ENCODE measurements at regions not wholly inside any gene's neighbourhood (a gene's known extent, or its start where the extent isn't known, plus 50 kb on each side); places are given as distances from the start of the nearest gene placed in this dataset.

DNA sequence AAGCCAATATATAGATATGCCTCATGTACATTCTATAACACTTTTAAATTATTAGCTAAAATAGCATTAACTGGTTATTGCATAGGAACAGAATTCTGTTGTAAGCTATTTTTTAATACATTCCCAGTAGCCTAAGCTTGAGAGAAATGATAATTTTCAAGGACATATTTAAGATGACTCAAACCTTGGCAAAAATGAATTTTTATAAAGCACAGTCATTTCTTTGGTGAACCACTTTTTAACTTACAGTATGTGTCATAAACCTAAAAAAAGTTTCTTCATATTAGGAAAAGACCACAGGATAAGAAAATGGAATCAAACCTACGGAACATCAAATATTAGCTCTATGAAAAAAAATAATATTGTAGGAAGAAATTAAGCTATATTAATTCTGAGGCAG lies 986.3 kb downstream of the STIM2 start:
- no peak for DNase-seq (ENCODE audit: low read depth)

DNA sequence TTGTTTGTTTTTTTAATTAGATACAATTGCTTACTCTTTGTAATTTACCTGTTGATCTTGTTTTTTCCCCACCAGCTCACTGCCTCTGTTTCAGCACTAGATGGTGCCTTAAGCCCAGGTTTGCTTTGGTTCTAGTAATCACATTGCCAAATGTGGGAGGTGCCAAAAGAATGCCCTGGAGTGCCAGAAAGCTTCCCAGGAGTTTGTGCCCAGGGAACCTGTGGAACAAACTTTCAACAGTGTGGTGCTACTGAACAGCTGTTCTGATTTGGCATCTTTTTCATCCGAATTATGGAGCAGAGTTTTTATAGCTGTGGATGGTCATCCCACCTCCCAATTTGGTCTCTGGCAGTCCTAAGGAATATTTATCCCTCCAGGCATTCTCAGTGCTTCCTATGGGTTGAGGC lies 1000.7 kb downstream of the STIM2 start:
- DNase-seq (ENCODE audit: low read depth), result no peak

DNA sequence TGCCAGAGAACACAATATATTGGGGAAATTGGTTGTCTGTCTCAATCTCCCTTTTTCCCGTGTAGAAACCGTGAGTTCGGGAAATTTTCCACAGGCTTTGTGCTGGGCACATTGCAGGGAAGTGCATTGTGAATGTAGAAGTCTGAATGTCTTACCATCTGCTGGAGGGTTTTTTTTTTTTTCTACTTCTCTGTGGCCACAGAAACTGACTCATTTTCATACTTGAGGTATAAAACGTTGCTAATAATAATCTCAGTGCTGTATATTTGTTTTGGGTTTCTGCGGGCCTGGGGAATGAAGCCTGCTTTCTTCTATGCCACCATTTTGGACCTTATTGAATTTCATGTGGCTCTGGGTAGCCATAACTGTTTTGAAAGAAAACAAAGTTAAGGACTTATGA lies 1001.2 kb downstream of the STIM2 start:
- no peak for DNase-seq (ENCODE audit: low read depth)

DNA sequence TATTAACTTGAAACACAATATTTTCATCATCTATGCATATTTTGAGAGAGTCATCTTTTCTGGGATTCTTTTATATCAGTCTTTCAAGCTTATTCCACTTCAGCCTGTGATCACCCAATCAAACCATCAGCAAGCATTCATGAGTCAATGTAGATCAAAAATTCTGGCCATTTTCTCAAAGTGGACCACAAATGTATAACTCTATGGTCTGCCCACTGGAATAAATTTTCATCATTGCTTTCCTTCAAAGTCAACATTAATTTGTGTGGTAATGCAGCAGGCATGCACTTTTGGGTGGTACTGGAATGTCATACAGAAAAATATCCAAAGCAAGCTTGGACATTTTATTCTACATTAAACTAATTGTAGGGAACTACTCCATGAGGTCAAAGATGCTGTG lies 1013.0 kb downstream of the STIM2 start:
- DNase-seq (ENCODE audit: low read depth), result no peak

DNA sequence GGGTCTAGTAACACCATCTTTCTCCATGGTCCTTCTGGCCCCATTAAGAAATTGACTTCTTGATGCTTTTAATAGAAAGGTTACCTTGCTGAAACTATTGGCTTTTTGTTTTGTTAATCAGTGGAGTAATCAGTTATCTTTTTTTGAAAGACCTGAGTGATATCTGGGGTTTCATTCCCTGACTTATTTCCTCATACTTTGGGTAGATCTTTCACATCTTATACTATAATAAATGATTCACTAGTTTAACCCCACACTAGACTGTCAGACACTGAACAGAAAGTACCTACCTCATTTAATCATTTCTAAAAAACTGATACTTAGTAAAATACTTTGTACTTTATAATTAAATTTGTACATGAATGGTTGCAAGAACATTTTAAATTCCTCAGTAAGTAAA lies 1021.1 kb downstream of the STIM2 start:
- no peak for DNase-seq (ENCODE audit: low read depth)

DNA sequence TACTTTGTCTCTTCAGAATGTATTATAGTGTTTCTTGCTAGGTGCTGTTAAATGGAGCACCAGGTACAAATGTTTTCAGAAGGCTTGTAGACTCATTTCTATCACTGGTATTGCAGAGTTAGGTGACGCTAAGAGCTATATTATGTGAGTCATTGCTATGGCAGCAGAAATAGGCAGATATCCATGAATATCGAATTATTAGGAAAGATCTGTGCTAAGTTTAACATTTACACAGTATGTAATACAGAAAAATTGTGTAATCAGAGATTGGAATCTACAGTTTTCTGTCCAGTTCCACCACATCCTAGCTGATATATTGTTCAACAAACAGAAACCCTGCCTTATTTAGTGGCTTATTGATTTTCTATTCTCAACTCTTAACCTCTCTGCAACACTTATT lies 1025.5 kb downstream of the STIM2 start:
- DNase-seq (ENCODE audit: low read depth), result no peak

DNA sequence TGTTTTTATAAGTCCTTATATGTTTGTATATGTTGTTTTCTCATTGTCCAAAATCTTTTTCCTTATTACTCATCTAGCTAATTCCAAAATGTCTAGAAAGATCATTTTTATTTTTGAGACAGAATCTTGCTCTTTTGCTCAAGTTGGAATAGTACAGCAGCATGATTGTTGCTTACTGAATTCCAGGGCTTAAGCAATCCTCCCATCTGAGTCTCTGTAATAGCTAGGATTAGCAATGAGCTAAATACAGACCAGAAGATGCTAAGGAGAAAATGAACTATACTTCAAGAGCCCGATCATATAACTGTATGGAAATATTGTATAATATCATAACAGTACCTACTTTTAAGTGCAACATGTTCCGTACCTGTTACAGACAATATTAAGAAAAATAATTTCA lies 1027.0 kb downstream of the STIM2 start:
- no peak for DNase-seq (ENCODE audit: low read depth)

DNA sequence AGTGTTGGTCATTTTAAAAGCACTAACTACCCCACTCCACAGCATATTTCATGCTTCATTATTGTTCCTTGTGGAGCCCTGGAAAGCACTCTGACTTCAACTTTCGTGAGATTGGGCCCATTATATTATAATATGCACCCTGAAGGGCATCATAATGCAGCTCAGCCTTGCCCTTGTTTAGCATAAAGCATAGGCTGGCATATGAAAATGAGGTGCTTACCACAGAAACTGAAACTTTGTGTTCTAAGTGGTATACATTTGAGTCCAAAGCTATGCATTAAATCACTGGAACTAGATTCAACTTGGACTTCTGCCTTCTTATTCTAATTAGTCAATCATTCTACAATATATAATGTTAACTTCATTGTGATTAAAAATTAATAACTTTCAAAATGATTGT lies 1027.9 kb downstream of the STIM2 start:
- no peak for DNase-seq (ENCODE audit: low read depth)

DNA sequence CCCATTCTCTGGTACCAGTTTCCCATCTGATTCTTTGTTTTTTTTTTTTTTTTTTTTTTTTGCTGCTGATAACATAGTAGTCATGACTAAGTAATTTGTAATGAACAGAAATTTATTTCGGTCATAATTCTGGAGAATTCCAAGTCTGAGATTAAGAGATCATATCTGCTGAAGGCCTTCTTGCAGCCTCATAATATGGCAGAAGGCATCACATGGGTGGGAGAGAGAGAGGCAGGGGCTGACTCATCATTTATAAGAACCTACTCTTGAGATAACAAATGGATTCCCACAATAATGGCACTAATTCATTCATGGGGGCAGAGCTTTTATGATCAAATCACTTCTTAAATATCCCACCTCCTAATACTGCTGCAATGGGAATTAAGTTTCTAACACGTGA lies 1034.3 kb downstream of the STIM2 start:
- no peak for DNase-seq (ENCODE audit: low read depth)

DNA sequence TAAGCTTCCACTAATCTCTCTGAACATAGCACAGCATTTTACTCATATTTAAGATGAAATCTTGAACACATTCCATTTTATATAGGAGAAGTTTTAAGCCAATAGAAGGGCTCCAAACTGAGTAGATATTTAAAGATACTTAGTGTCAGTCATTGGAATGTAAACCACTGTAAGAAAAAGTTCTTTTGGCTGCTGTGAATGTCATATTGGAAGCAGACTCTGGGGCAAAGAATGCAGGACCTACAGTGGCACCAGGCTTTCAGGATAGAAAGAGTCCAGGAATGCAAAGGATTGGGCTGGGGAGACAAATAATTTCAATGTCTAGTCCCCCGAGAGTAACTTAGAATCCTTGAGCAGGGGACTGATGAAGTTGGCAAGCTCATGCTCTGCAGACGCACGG lies 1047.7 kb downstream of the STIM2 start:
- no peak for DNase-seq (ENCODE audit: low read depth)

DNA sequence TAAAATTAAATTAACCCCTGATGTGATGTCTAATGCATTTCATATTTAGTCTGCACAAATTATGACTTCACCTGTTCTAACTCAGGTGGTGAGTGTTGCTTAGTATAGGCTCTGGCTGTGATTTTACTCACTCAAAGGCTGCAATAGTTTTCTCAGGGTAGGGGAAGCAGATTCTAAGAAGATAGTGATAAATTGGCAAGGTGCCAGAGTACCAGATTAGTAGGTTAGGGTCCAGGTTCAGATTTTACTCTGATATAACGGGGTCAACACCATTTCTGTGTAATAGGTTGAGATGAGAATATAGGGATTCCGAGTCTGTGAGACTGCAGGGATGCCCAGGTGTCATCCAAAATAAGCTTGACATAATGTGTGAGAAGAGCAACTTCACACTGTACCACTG lies 1049.6 kb downstream of the STIM2 start:
- DNase-seq (ENCODE audit: low read depth), result no peak

DNA sequence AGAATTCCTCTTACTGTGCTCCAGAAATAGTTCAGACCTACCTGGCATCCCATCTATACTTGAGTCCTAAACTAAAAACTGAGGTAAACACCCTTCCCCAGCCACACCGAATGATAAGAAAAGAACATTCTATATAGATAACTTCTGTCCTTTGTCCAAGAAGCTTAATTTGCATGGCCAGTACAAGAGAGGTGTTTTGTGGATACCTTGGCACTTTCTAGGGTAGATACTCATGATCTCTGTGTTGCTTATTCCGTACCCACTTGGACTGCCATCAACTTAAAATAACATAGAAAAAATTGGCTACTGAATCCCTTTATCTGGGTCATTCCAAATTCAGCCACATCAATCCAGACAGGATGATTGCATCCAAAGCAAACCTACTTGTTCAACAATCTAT lies 1050.4 kb downstream of the STIM2 start:
- no peak for DNase-seq (ENCODE audit: low read depth)

DNA sequence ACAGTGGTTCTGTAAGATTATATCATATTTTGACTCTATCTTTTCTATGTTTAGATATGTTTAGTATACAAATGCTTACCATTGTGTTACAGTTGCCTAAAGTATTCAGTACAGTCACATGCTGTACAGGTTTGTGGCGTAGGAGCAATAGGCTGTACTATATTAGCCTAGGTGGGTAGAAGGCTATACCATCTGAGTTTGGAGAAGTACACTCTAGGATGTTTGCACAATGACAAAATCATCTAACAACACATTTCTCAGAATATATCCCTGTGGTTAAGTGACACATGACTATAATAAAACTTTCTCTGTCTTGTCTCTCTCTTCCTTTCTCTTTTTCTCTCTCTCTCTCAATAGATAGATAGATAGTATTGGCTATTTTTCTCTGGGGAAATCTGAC lies 1053.1 kb downstream of the STIM2 start:
- no peak for DNase-seq (ENCODE audit: low read depth)

DNA sequence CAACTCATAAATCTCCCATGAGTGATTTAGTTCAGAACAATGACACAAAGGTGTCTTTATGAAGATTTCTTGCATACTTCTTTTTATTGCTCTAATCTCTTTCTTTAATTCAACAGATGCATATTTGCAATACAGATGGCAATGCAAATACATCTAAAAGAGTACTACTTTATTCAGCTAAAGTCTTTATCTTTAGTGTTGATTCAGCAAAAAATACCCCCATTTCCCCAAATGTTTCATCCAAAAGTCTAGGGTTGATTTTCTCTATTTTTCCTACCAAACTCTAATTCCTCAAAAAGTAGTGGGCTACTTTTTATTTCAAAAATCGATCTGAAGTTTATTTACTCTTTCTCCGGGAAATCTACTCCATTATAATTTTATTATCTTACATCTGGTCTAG lies 1055.2 kb downstream of the STIM2 start:
- no peak for DNase-seq (ENCODE audit: low read depth)

DNA sequence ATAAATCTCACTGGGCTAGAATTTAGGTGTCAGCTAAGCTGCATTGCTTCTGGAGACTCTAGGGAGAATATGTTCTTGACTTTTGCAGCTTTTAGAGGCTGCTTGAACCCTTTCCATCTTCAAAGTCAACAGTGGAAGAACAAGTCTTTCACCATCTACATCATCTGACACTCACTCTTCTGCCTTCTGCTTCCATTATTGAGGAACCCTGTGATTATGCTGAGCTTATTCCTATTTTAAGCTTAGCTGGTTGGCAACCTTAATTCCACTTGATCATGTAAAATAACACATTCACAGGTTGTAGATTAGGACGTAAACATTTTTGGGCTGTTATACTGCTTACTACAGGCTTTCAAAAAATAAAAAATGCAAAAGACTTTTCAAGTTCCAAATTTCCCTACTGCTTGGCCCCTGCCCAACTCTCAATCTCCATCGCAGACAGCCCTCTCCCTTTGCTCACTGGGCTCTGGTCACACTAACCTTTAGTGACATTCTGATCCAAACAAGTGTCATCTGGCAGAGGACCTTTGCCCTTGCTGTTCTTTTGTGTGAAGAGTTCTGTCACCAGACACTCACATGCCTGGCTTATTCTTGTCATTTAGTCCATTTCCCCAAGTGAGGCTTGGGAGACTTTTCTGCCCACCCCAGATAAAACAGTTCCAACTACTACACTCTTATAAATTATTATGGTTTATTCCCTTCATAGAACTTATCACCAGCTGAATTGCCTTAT lies 1056.0 kb downstream of the STIM2 start:
- no peak for DNase-seq (ENCODE audit: low read depth)

DNA sequence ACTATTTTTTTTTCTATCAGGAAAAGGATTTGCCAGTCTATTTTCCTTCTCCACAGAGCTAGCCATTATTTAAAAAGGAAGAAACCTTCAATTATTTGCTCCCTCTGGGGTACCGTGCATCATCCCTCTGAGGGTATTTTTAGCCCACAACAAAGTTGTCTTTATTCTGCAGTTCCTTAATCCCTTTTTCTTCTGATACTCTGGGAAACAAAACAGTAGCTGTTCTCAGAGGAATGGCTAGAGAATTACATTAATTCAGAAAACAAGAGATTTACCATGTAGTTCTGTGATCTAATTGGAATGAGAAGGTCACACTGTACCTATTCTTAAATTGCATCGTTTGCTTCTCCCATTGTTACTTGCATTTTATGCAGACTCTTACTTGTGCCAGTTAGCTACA lies 1056.7 kb downstream of the STIM2 start:
- DNase-seq (ENCODE audit: low read depth), result no peak

DNA sequence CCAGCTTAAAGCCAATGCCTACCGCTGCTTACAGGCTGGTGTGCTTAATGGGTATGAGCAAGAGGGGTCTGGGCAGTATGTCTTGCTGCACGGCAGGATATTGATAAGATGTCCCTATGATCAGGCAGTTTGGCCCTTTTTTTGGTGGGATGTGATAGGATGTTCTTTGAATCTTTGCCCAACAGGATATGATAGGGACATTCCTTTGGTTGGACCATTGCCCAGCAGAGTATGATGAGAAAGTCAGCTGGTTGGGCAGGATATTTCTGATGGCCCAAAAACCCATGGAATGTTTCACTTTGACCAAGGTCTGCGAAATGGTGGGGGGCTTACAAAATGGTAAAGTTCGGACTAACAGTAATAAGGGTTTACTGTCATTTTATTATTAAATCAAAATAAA lies 1060.6 kb downstream of the STIM2 start:
- no peak for DNase-seq (ENCODE audit: low read depth)

DNA sequence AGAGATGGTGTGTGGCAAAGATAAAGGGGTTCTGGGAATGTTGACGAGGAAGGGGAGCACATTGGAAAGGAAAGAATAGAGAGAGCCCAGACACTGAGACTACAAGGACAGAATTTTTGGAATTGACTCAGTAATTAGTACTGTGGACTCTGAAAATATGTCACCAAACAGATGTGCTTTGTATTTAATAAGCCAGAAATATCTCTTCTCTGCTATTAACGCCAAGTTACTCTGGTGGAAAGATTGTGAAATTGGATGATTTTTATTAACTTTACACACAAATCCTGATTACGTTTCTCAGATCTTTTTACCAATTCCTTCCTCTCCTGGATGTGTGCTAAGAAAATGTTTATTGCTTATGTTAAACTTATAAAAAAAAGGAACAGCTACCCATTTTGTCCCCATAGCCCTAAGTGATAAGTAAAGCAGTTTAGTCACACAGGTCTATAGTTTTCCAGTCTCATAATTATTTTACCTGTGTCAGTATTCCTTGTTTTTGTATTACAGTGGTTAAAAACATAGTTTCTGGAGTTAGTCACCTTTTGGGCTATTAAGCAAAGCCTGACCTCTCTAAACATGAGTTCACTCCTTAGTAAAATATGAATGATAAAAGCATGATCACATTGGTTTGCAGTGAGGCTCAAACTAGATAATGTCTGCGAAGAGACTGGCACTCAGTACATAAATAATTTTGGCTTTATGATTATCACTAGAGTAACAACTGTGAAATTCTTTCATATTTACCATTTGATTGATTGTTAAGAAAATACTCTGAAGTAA lies 1068.3 kb downstream of the STIM2 start:
- DNase-seq (ENCODE audit: low read depth), result no peak

DNA sequence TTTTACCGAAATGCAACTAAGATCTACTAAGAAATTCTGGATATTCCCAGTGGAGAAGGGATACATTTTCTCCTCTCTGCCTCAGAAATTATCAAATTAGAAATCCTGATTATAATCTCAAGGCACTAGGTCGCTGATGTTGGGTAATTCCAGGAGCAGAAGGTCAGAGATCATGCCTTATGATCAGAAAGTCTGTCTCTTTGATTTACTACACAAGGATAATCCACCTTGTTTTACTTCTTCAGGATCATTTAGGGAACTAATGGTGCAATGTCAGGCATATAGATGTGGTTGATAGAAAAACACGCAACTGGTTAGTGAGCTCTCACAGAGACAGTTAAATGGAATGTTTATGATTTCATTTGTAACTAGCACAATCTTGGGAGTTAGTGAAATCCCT lies 1069.7 kb downstream of the STIM2 start:
- no peak for DNase-seq (ENCODE audit: low read depth)

DNA sequence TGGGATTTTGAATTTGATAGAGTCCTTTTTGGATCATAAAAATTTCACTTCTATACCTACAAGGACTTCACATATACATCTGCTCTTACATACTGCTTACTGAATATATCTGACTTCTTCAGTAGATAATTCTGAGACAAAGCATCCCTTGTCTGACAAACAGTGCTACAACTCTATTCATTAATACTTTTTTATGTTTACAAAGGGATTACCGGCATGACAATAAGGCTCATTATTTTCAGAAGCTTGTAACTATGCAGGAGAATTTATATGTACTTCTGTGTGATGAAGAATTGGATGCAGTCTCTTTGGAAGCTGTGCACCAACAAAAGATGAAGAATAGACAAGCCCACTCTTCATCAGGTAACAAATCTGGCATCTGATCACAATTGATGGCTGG lies 1070.3 kb downstream of the STIM2 start:
- DNase-seq (ENCODE audit: low read depth), result no peak

DNA sequence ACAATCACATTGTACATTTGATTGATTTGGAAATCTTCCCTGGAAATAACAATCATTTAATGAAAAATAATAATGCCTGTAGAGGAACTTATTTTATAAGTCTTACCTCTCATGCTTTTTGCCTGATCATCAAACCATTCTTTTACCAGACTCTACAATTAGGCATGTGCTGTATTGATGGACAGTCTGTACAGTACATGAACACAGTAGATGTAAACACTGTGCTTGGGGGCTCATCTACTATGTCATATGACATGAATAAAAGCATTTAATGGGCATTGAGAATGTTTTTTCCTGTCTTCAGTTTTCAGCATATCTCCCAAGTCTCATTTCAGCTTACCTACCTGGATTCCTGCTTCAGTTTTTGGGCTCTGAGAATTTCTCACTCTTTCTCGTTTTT lies 1070.9 kb downstream of the STIM2 start:
- no peak for DNase-seq (ENCODE audit: low read depth)

DNA sequence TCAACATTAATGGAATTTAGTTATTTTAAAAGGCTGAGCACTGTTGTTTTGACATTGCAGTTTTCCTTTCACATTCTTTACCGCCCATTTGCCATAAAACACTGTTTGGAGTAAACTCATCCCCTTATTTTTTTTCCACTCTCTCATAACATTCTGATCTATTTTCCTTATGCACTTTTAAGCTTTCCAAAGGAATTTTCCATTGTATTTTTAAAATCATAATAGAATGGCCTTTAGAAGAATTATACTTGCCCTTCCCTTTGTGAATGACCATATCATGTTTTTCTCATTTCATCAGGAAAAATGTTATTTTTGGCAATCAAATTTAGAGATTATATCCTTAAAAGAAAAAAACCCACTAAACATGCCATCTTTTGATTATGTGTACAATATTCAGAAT lies 1074.2 kb downstream of the STIM2 start:
- no peak for DNase-seq (ENCODE audit: low read depth)

DNA sequence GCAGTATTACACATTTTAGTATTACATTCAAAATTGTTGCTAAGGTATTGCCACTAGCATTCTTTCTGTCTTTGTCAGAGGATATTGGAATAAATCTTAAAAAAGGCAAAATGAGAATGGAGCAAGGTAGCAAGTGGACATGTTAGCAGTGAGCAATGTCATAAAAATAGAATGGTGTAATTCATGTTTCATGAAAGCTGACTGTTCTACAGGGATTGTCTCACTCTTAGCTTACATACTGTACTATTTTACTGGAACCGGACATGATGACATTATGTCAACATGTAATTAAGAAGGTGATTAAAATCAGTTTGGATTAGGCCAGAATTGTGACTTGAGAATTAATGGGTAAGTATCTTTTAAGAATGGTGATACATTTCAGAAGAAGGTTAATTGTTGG lies 1086.2 kb downstream of the STIM2 start:
- no peak for DNase-seq (ENCODE audit: low read depth)

DNA sequence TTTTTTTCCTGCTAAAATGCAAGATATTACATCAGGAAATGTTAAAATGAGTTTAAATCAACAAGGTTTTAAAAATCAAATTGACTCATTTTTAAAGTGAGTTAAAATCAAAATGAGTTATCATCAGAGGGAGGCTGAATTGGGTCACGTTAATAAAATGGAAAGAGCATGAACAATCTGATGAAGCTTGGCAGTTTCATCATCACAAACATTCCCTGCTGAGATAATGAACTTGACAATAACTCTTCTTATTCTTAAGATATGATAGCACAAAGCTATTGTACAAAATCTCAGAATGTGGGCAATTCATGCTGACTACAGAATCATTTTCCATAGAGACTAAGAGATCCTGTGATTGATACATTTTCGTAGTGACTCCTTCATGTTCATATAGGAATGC lies 1086.7 kb downstream of the STIM2 start:
- DNase-seq (ENCODE audit: low read depth), result no peak

Measured in GM04504 (cell line).